ENCODE measurements at regions not wholly inside any gene's neighbourhood (a gene's known extent, or its start where the extent isn't known, plus 50 kb on each side); places are given as distances from the start of the nearest gene placed in this dataset.

DNA sequence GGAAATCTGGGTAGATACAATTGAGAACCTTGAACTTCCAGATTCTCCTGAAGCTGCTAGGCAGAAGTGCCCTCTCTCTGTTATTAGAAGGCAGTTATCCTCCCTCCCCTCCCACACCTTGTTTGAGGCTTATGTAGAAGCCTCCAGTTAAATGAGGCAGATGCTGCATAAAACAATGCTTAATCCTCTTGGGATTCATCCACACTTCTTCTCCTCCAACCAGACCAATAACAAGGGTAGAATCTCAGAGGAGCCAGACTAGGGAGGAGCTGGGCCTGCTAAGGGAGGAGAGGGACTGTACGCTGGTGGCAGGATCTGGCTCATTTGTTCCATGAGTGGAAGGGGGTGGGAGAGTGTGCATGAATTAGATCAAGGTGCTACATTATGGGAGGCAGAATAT, 88.3 kb upstream of the PRR23C start:
- Histone ChIP-seq H3K4me2 (ENCODE audit: low read length) (no peak overlapping the region), H3K79me2 (ENCODE audit: control insufficient read depth, insufficient read depth, low read length, poor library complexity) (no peaks in the 10 kb centered on the region), H2BK5ac (ENCODE audit: low read depth, low read length, poor library complexity) (no peak overlapping the region), H3K9me3 (ENCODE audit: insufficient read depth, low read depth, low read length) (peaks cover 2% of the 10 kb centered on the region), H3K36me3 (ENCODE audit: control insufficient read depth in 1 of 2, insufficient read depth in 2 of 2, low read length in 2 of 2) (no peaks in the 10 kb centered on the region), H3K23ac (ENCODE audit: low read length) (no peak overlapping the region), H3K14ac (ENCODE audit: low read length) (no peak overlapping the region), H3K27me3 (ENCODE audit: insufficient read depth, low read length) (no peaks in the 10 kb centered on the region), H4K8ac (ENCODE audit: low read depth, low read length) (no peak overlapping the region), H2BK120ac (ENCODE audit: insufficient read depth, low read length, poor library complexity) (no peak overlapping the region), H3K4me3 (ENCODE audit: low read depth, low read length) (no peak overlapping the region), H2BK12ac (ENCODE audit: low read length) (no peak overlapping the region), H3K27ac (ENCODE audit: low read depth, low read length) (no peak overlapping the region), H3K18ac (ENCODE audit: low read length) (no peak overlapping the region), H3K4ac (ENCODE audit: low read depth, low read length) (no peak overlapping the region), H4K12ac (ENCODE audit: low read depth, low read length) (no peak overlapping the region), H2AFZ (ENCODE audit: insufficient read depth, low read length, poor library complexity) (no peak overlapping the region), H2AK5ac (ENCODE audit: low read length) (no peak overlapping the region), H3K4me1 (ENCODE audit: control insufficient read depth in 1 of 2, insufficient read depth in 2 of 2, low read length in 2 of 2) (no peaks in the 10 kb centered on the region), H3K79me1 (ENCODE audit: low read length) (no peaks in the 10 kb centered on the region), H4K91ac (ENCODE audit: low read depth, low read length) (no peak overlapping the region), H3K9ac (ENCODE audit: low read length) (no peak overlapping the region)
- no CpG with 5 or more reads among the region's 1 CpG for WGBS (ENCODE audit: extremely low coverage, insufficient coverage, insufficient read length)
- no peak for DNase-seq

DNA sequence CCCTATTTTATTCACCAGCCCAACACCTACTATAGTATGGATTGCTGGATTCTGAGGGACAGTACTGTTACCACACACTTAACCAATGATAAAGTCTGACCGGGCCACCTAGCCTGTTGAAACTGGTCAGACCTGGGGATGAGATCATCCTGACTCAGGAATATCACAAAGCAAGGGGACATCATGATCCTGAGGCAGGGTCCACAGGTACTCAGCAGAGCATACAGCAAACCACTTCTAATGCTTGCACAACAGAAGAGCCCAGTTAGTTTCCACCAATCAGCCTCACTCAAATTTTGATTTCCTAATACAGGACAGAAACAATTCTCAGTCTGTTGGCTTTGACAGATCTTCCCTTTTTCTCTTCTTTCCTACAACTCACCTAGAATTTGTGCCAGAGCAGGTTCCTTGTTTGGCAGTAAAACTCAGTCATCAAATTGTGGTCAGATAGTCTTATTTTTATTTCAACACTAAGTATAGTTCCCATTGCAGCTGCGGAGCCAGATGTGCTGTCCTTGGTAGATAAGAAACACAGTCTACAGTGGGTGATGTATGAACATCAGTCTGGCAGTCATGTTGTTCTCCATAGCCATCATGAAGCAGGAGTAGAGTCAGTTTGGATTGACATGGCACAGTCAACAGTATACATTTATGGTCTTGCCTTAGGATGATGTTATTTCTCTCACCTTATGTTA, 90.1 kb upstream of the PRR23C start:
- Histone ChIP-seq H3K18ac (ENCODE audit: low read length) (no peak overlapping the region), H3K9ac (ENCODE audit: low read length) (no peak overlapping the region)
- WGBS (ENCODE audit: extremely low coverage, insufficient coverage, insufficient read length), result no CpG with 5 or more reads among the region's 2 CpGs

DNA sequence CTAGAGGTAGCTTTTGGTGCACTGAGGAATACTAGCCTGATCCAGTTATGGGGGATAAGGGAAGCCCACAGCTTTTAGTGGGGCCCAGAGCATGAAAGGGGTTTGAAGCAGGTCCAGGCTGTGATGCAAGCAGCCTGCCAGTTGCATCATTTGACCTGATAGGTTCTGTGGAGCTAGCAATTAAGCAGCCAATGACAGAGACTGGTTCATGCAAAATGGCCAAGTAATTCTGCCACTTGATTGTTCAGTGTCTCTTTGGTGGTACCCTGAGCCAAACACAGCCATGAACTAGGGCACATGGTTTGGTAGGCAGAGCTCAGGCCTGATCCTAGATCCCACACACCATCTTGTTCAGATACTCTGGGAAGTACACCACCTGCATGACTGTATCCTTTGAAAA, 91.0 kb upstream of the PRR23C start:
- H3K4ac ChIP-seq (ENCODE audit: low read depth, low read length), result no peak overlapping the region
- no peak overlapping the region for H3K18ac ChIP-seq (ENCODE audit: low read length)
- no peaks in the 10 kb centered on the region for H3K79me1 ChIP-seq (ENCODE audit: low read length)
- H3K27ac ChIP-seq (ENCODE audit: low read depth, low read length), result no peak overlapping the region
- no peaks in the 10 kb centered on the region for H3K4me1 ChIP-seq (ENCODE audit: control insufficient read depth in 1 of 2, insufficient read depth in 2 of 2, low read length in 2 of 2)
- no peak overlapping the region for H3K4me2 ChIP-seq (ENCODE audit: low read length)
- no peak overlapping the region for H2AK5ac ChIP-seq (ENCODE audit: low read length)
- H3K36me3 ChIP-seq (ENCODE audit: control insufficient read depth in 1 of 2, insufficient read depth in 2 of 2, low read length in 2 of 2), result no peaks in the 10 kb centered on the region
- H3K79me2 ChIP-seq (ENCODE audit: control insufficient read depth, insufficient read depth, low read length, poor library complexity), result no peaks in the 10 kb centered on the region
- H2BK120ac ChIP-seq (ENCODE audit: insufficient read depth, low read length, poor library complexity), result no peak overlapping the region
- no peak overlapping the region for H3K9ac ChIP-seq (ENCODE audit: low read length)
- no peak overlapping the region for H3K4me3 ChIP-seq (ENCODE audit: low read depth, low read length)
- no peak overlapping the region for H4K91ac ChIP-seq (ENCODE audit: low read depth, low read length)
- H3K9me3 ChIP-seq (ENCODE audit: insufficient read depth, low read depth, low read length), result no peaks in the 10 kb centered on the region
- no peak overlapping the region for H4K8ac ChIP-seq (ENCODE audit: low read depth, low read length)
- no peaks in the 10 kb centered on the region for H3K27me3 ChIP-seq (ENCODE audit: insufficient read depth, low read length)
- no peak overlapping the region for H2BK5ac ChIP-seq (ENCODE audit: low read depth, low read length, poor library complexity)
- H4K12ac ChIP-seq (ENCODE audit: low read depth, low read length), result no peak overlapping the region
- H3K23ac ChIP-seq (ENCODE audit: low read length), result no peak overlapping the region
- no peak for DNase-seq
- H2BK12ac ChIP-seq (ENCODE audit: low read length), result no peak overlapping the region
- no peak overlapping the region for H2AFZ ChIP-seq (ENCODE audit: insufficient read depth, low read length, poor library complexity)
- H3K14ac ChIP-seq (ENCODE audit: low read length), result no peak overlapping the region

More for the DNA sequence above, 90.1 kb upstream of the PRR23C start:
- H2AK5ac ChIP-seq (ENCODE audit: low read length), result no peak overlapping the region
- H3K4ac ChIP-seq (ENCODE audit: low read depth, low read length), result no peak overlapping the region
- H3K27me3 ChIP-seq (ENCODE audit: insufficient read depth, low read length), result no peaks in the 10 kb centered on the region
- H3K27ac ChIP-seq (ENCODE audit: low read depth, low read length), result no peak overlapping the region
- peaks cover 2% of the 10 kb centered on the region for H3K9me3 ChIP-seq (ENCODE audit: insufficient read depth, low read depth, low read length)
- no peak overlapping the region for H2BK120ac ChIP-seq (ENCODE audit: insufficient read depth, low read length, poor library complexity)
- H3K79me2 ChIP-seq (ENCODE audit: control insufficient read depth, insufficient read depth, low read length, poor library complexity), result no peaks in the 10 kb centered on the region
- H3K4me2 ChIP-seq (ENCODE audit: low read length), result no peak overlapping the region
- H4K8ac ChIP-seq (ENCODE audit: low read depth, low read length), result no peak overlapping the region
- H2BK12ac ChIP-seq (ENCODE audit: low read length), result no peak overlapping the region
- no peak overlapping the region for H2AFZ ChIP-seq (ENCODE audit: insufficient read depth, low read length, poor library complexity)
- H3K4me3 ChIP-seq (ENCODE audit: low read depth, low read length), result no peak overlapping the region
- H3K14ac ChIP-seq (ENCODE audit: low read length), result no peak overlapping the region
- H3K23ac ChIP-seq (ENCODE audit: low read length), result no peak overlapping the region
- H3K36me3 ChIP-seq (ENCODE audit: control insufficient read depth in 1 of 2, insufficient read depth in 2 of 2, low read length in 2 of 2), result no peaks in the 10 kb centered on the region
- no peak overlapping the region for H2BK5ac ChIP-seq (ENCODE audit: low read depth, low read length, poor library complexity)
- no peaks in the 10 kb centered on the region for H3K79me1 ChIP-seq (ENCODE audit: low read length)
- H4K91ac ChIP-seq (ENCODE audit: low read depth, low read length), result no peak overlapping the region
- DNase-seq, result no peak
- H3K4me1 ChIP-seq (ENCODE audit: control insufficient read depth in 1 of 2, insufficient read depth in 2 of 2, low read length in 2 of 2), result no peaks in the 10 kb centered on the region
- H4K12ac ChIP-seq (ENCODE audit: low read depth, low read length), result no peak overlapping the region

DNA sequence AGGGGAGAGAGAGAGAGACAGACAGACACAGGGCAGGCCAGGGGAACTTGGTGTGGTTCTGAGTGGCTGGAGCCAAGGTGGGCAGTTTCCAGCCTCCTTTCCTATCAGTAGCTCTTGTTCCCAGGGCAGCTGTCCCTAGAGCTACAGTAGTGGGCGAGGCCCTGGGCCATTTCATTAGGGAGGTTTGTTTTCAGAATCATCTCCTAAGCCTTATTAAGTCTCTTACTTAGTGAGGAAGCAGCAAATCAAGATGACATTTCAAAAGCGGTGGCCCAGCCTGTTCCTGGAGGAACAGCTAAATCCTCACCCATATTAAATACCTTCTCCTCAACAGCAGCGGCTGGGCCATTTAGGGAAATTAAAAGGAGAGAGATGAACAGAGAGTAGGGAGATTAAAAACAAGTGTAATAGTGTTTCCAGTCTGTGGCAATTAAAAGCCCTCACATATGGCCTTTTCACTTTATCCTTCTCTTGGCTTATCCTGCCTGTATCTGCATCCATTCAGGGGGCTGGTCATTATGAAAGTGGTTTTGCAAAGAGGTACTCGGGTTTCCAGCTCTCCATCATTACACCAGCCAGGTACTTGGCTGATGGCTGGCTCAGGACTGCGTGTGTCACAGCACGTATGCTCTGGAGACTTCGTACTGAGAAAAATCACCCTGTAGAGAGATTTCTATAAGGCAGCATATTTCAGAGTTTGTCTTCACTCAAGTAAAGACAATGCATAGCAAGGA, 91.9 kb upstream of the PRR23C start:
- Histone ChIP-seq H2AK5ac (ENCODE audit: low read length) (no peak overlapping the region), H2BK5ac (ENCODE audit: low read depth, low read length, poor library complexity) (no peak overlapping the region), H3K4ac (ENCODE audit: low read depth, low read length) (no peak overlapping the region), H3K27me3 (ENCODE audit: insufficient read depth, low read length) (no peaks in the 10 kb centered on the region), H4K8ac (ENCODE audit: low read depth, low read length) (no peak overlapping the region), H3K14ac (ENCODE audit: low read length) (no peak overlapping the region), H2BK120ac (ENCODE audit: insufficient read depth, low read length, poor library complexity) (no peak overlapping the region), H4K12ac (ENCODE audit: low read depth, low read length) (no peak overlapping the region), H3K9me3 (ENCODE audit: insufficient read depth, low read depth, low read length) (no peaks in the 10 kb centered on the region), H4K91ac (ENCODE audit: low read depth, low read length) (no peak overlapping the region), H3K18ac (ENCODE audit: low read length) (no peak overlapping the region), H2BK12ac (ENCODE audit: low read length) (no peak overlapping the region), H3K4me1 (ENCODE audit: control insufficient read depth in 1 of 2, insufficient read depth in 2 of 2, low read length in 2 of 2) (no peaks in the 10 kb centered on the region), H3K4me3 (ENCODE audit: low read depth, low read length) (no peak overlapping the region), H3K27ac (ENCODE audit: low read depth, low read length) (no peak overlapping the region), H3K23ac (ENCODE audit: low read length) (no peak overlapping the region), H3K79me2 (ENCODE audit: control insufficient read depth, insufficient read depth, low read length, poor library complexity) (no peaks in the 10 kb centered on the region), H2AFZ (ENCODE audit: insufficient read depth, low read length, poor library complexity) (no peak overlapping the region), H3K4me2 (ENCODE audit: low read length) (no peak overlapping the region), H3K79me1 (ENCODE audit: low read length) (no peaks in the 10 kb centered on the region), H3K9ac (ENCODE audit: low read length) (no peak overlapping the region), H3K36me3 (ENCODE audit: control insufficient read depth in 1 of 2, insufficient read depth in 2 of 2, low read length in 2 of 2) (no peaks in the 10 kb centered on the region)
- WGBS (ENCODE audit: extremely low coverage, insufficient coverage, insufficient read length), result no CpG with 5 or more reads among the region's 7 CpGs
- no peak for DNase-seq
